GM21515 (cell line): ENCODE measurements at regions not wholly inside any gene's neighbourhood (a gene's known extent, or its start where the extent isn't known, plus 50 kb on each side); places are given as distances from the start of the nearest gene placed in this dataset.

Experiments
- ATAC-seq: cut with Tn5 transposase; IDR thresholded peaks from one replicate; pipeline ENCODE4 v1.9.1; 2021; ENCODE audit not compliant: unreplicated experiment

DNA sequence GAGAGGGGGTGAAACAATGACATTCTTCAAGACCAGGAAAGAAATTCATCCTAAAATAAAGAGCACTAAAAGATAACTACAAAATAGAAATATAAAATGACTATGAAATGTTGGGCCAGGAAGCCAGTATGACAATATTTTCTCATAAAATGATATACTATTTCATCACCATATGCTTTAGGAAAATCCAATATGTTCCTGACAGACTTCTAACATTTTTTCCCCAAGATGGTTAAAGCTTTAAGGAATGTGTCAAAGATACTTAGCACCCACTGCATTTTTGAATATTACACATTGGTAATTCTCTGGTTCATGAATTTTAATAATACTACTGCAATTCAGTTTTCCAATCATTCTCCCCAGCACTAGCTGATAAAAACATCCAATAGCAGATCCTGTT lies 87.7 kb upstream of the PLEKHG7 start:
- no peak for ATAC-seq

DNA sequence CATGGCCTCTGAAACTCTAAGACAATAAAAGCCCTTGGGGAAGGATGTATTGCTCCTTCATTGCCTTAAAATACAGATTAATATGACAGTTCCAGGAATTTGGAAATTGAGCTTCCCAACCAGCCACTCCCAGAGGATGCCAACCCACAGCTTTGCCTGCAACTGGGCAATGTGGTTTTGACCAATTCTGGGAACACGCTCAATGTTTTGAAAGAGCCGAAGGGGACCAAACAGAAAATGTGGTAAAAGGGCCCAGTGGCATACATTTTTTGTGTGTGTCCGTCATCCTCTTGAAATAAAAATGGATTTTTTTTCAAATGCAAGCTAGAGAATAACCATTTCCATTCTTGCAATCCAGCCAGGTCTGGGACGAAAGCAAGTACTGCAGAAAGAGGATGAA lies 88.3 kb upstream of the PLEKHG7 start:
- ATAC-seq: no peak

DNA sequence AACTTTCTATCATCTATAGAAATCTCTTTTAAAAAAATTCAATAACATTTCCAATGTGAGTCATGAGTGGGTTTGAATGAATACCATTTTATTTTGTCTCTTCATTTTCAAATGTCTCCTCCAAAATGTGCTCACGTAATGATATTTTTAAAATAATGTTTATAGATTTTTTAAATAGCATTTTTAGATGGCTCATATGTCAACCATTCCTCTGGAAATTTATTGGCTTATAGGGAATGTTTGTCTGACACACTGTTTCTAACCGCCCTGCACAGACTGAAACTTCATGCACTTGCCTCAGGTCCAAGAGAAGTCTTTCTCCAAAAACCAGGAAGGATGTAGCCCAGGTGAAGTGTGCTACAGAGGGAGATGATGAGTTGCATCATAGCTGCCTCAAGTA lies 88.8 kb upstream of the PLEKHG7 start:
- ATAC-seq: no peak

DNA sequence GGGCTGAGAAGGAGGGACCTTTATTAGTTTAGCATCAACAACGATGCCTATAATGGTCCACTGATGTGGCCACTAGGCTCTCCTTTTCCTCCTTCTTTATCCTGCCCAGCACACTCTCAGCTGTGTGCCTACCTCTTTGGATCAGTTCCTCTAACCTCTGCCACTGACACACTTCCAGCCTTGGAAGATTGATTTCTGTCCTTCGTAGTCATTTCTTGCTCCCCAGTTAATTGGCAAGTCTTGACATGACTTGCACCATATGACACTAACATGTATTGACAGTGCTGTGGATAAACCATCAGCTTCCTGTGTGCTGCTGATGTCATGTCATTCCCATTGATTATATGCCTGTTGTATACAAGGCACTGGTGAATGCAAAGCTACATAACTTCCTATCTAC lies 90.2 kb upstream of the PLEKHG7 start:
- ATAC-seq: no peak

DNA sequence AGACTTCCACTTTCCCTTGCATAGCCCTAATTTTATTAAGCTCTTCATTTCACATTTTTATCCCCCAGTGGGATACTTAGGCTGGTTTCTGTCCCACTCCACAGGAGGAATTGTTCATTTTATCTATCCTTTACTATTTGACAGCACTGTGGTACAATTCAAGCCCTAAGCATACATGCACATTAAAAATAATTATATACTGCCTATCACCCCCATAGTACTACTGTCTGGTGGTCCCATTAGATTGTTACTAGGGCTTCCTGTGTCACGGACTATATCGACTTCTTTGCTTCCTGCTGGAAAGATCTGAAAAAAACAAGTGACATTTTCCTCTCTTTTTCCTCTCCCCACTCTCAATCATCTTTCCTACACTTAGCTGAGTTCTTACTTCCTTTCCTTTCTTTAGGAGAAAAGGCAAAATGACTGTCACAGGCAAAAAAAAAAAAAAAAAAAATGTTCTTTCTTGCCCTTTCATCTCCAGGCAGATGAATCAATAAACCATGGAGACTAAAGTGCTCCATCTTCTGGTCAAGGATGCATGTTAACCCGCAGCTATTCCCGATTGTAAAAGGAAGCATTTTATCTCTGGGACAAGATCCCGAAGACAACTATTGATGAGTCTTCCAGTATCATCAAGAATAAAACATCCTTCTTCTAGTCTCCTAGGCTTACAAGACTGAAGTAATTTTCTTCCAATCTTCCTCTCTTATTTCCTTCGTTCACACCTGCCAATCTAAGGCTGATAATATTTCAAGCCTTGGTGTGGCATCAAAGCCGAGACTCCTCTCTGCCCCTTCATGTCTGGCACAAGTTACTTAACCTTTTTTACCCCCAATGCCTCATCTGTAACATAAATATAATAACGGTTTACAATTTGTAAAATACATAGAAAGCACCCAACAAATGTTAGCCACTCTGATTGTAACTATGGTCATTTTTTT lies 94.4 kb upstream of the PLEKHG7 start:
- ATAC-seq: no peak

DNA sequence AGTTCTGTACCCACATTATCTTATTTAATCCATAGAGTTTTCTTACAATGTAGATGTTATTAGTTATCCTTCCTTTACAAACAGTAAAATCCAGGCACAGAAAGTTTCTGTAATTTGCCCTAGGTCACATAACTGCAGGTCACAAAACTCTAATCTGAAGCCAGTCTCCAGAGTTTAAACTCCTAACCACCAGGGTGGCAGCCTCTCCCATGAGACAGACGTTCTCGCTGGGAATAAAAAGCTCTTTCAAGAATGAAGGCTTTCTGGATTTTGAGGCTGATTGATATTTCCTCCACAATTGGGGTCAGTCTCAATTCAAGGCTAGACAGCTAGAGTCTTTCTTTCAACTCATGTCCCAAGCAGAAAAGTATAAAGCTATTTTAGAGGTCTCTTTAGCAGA lies 95.8 kb upstream of the PLEKHG7 start:
- no peak for ATAC-seq

DNA sequence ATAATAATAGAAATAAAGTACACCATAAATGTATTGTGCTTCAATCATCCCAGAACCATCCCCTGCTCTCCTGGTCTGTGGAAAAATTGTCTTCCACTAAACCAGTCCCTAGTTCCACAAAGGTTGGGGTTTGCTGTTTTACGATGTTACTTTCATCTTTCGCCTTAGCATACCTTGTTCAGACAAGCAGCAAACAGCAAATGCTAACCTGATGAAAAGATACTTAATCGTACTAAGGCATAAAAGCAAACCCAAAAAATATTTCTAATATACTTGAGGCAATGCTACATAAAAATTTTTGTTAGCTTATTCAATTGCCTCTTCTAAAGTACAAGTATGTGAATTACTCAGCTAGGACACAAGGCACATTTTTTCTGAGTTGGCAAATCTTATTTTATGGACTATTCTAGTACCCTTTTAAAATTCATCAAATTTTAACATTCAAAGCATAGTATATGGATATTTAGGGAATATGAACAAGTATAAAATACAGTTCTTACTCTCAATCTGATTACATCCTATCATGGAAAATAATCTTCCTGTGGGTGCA lies 97.1 kb upstream of the PLEKHG7 start:
- ATAC-seq: no peak

DNA sequence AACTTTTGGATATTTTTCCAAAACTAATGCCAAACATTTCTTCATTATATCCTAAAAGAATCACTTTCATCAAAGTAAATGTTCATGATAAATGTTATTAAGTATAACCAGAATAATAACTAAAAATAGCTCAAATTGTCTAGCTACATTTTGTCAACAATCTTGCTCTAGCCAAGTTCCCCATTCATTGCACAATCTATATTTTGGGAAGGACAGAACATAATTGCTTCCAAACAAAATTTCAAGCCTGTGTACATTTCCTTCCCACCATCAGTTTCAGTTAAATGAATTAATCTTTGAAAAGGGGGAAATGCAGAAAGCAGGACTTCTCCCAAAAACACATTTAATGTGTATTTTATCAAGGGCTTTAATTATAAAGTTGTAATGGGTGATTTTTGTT lies 98.0 kb upstream of the PLEKHG7 start:
- ATAC-seq: no peak

DNA sequence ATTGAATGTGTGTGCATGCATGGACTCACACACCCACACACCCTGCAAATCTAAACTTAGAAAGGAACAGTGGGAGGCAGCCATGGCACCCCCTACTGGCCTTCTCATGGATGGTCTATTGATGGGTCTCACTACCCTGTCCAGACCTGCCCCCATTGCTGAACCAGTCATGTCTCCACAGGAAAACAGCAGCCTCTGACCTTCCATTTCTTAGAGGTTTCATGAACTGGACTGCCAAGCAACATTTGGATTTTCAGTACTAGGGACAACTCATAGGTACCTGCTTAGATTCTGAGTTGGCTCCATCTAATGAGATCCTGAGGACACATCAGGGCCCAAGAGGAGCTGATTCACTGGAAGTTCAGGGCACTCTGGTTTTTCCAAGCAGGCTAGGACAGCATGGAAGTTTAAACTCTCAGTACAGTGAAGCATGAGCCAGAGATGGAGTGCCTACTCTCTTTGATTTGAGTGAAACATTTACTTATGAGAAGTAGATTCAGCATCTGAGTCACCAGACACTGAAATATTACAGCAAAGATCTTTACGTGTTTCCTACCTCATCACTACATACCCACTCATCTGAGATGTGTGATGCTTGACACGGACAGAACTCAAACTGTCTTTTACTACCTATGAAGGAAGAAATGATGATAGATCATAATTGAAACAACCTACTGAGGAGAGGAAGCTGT lies 98.9 kb upstream of the PLEKHG7 start:
- ATAC-seq: no peak

DNA sequence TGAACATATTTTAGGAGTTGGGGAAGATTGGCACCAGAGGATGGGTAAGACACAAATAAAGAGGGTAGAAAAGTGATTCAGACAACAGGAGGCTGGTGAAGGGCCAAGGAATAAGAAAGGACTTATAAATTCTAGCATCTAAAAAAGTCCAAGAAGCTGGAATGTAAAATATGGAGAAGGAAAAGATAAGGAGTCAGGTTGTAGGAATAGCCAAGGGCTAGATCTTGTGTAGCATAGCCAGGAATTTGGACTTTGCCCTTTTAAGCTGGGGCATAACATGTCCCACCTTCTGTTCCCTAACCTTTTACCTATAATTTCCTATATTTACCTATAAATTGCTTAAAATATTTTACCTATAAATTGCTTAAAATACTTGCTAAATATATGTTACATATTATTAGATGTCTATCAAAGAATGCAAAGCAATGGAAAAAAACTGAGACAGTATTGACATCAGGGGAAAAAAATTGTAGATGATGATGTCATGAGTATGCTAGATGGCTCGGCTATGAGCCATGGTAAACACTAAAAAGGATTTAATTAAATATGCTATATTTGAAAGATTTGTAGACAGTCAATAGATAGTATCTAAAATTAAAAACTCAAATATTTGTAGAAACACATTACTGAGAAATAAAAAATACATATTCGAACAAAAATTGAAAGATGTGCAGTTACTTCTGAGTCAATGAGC lies 99.7 kb upstream of the PLEKHG7 start:
- no peak for ATAC-seq

DNA sequence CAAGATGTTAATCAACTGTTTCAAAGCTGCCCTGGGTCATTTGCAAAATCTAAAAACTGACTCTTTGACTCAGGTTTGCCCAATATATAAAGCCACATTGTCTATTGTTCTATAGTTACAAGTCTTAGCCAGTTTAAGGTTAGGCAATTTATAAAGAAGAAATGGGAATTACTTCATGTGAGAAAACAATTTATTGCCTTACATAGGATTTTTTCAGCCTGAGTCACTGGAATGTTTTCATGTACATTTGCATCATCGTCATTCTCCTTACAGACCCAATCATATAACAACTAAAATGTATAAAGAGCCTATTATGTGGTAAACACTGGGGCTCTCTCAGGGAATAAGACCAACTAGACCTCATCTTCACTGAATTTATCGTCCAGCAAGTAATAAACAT lies 100.3 kb upstream of the PLEKHG7 start:
- ATAC-seq: no peak

DNA sequence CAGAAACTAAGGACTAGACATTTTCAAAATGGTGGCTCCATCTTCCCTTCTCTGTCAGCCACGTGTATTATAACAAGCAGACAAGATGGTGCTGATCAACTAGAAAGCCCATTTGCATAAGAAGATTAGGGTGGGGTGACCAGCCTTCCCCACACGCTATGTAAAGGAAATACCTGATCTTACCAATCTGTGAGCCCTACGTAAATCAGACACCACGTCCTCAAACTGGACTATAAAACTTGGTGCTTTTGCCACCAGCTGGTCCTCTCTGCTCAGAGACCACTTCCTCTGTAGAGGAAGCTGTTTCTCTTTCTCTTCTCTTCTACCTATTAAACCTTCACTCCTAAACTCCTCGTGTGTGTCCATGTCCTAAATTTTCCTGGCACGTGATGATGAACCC lies 101.1 kb upstream of the PLEKHG7 start:
- no peak for ATAC-seq

DNA sequence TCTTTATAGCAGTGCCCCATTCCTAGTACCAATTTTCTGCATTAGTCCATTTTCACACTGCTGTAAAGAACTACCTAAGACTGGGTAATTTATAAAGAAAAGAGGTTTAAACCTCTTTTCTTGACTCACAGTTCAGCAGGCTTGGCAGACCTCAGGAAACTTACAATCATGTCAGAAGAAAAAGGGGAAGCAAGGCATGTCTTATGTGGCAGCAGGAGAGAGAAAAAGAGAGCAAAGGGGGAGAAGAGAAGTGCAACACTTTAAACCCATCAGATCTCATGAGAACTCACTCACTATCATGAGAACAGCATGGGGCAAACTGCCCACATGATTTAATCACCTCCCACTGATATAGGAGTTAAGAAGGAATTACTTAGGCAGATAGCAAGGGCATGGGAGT lies 101.6 kb upstream of the PLEKHG7 start:
- ATAC-seq: no peak

DNA sequence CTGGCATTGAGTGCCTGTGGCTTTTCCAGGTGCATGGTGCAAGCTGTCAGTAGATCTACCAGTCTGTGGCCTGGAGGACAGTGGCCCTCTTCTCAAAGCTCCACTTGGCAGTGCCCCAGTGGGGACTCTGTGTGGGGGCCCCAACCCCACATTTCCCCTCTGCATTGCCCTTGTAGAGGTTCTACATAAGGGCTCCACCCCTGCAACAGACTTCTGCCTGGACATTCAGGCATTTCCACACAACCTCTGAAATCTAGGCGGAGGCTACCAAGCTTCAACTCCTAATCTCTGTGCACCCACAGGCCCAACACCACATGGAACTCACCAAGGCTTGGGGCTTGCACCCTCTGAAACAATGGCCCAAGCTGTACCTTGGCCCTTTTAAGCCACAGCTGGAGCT lies 102.7 kb upstream of the PLEKHG7 start:
- no peak for ATAC-seq

DNA sequence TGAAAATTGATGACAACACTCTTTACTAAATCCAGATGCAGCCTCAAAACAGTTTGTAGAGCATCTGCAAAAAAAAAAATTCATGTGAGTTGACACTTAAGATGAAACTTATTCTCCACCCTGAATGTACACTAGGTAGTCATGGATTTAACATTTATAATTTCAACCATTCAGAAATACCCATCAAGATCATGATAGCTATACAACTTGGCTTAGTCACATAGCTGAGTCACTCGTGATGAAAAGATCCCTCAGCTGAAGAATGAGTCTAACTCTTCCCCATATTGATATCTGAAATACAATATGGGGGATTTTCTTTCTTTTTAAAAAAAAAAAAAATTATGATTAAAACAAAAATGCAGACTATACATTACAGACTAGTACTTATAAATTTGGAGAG lies 104.8 kb upstream of the PLEKHG7 start:
- no peak for ATAC-seq

DNA sequence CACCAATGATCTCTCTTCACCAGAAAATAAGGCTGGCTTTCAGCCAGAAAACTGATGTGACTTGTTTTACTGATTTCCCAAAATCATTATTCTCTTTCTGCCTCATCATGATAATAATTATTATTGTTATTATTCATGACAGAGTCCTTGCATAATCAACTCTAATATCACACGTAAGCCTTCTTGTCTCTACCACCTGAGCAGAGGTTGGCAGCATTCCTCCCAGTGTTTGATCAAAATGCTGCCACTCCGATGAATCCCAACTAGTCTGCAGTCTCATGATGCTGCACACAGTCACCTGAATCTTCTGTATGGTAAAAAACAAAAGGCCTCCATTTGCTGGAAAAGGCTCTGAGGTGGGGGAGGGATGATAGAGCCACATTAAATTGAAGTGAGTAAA lies 105.7 kb upstream of the PLEKHG7 start:
- no peak for ATAC-seq

DNA sequence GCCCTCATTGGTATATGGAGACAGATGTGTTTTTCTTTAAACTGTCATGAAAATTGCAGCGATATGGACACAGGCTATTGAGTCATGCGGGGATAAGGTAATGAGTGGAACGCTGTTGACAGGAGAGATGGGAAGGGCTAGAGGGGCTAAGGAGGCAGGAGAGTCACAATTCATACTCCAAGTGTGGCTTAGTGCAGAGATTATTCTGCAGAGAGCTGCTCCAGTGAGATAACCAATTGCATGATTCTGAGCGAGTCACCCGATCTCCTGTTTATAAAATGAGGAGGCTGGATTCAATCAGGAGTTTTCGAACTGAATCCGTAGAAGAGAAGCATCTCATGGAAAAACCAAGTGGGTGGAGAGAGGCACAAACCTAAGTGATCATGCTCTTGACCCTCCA lies 106.4 kb upstream of the PLEKHG7 start:
- no peak for ATAC-seq

DNA sequence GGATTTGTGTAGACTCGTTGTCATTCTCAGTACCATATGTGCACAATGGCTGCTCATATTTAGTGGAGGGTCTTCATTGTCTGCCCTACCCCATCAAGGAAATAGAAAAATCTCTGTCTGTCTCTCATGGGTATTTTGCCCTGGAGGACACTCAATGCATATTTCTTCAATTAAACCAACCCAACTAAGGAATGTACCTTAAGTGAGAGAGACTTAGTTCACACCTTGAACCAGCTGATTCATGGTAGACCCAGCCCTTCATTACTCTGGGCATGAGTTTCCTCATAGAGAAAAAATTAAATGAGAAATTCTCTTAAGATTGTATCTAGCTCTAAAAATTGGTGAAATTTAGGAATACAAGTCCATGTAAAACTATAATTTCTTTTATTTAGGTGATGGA lies 107.1 kb upstream of the PLEKHG7 start:
- ATAC-seq: no peak

DNA sequence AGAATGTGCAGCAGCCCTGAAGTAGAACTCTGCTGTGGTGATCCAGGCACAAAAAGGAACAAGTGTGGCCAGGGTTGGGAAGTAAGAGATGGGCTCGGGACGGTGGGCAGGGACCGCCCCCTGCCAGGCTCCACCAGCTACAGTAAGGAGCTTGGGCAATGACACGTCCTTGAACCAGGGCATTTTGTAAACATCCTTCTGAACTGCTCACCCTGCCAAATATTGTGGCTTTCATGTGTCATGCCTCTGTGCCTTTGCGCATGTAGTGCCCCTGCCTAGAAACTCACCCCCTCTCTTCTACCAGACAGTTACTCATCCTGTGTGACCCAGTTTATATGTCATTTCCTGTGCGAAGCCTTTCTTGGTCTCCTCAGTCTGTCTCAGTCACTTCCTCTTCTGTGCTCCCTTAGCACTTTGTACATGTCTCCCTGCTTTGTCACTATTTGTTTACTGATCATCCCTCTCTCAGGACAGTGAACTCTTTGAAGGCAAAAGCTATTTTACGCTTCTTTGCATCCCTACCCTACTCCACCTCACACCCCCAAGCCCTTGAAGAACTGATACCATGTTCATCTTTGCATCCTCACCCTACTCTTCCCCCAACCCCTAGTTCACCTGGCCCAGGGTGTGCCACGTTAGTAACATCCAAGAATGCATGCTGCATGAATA lies 108.9 kb upstream of the PLEKHG7 start:
- peak; percentile 99 for ATAC-seq

DNA sequence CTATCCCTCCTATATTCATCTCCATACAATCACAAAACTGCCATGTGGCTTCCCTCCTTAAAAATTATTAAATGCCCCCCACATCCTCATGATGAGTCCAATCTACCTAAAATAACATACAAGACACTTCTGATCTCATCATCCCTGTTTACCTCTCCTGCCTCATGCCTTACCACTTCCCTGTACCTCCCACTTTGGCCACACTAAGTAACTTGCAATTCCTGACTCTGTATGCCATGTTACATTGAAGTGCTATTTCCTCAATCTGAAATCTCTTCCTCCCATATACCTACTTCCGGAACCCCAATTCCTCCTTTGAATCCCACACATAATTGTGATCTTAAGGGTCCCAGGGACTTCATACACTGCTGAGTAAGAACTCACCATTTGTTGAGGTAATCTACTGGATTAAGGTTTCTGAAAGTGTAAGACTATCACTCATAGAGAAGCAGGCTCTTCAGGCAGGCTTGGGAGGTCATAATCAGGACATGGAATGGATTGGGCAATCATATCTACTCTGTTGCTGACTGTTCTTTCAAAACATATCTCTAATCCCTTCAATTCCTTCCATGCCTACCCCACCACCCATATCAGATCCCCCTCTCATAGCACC lies 117.6 kb upstream of the PLEKHG7 start:
- ATAC-seq: no peak

DNA sequence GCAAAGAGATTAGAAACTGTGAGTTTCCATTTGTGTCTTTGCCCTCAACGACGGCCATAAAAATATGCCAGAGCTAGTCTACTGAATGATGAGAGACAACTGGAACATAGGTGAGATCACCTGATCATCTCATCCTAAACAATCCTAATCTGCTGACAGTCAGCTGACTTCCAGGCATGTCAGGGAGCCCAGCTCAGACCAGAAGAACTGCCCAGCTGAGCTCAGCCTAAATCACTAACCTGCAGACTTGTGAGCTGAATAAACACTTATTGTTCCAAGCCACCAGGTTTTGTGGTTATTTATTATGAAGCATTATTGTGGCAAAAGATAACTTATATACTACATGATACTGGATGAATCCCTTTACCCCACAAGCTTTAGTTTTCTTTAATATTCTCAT lies 118.9 kb upstream of the PLEKHG7 start:
- ATAC-seq: no peak
